ENCODE measurements at regions not wholly inside any gene's neighbourhood (a gene's known extent, or its start where the extent isn't known, plus 50 kb on each side); places are given as distances from the start of the nearest gene placed in this dataset.

DNA sequence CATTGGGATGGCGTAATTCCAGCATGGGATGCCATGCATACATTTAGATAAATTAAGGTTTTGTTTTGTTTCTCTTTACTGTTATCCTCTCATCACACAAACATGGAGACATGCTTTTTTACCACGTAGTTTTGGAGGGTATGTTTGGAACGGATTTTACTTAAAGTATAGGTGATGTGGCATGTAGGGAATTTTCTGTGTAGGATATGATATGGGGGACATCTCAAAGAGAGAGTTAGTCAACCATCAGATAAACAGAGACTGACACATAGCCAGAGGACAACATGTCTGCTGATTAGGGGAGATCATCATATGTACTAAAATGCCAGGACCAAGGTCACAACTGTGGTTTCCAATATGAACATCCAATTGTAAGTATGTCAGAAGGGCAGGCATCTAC, 503.9 kb downstream of the HAPSTR1 start:
- TF ChIP-seq, protein P1, sequence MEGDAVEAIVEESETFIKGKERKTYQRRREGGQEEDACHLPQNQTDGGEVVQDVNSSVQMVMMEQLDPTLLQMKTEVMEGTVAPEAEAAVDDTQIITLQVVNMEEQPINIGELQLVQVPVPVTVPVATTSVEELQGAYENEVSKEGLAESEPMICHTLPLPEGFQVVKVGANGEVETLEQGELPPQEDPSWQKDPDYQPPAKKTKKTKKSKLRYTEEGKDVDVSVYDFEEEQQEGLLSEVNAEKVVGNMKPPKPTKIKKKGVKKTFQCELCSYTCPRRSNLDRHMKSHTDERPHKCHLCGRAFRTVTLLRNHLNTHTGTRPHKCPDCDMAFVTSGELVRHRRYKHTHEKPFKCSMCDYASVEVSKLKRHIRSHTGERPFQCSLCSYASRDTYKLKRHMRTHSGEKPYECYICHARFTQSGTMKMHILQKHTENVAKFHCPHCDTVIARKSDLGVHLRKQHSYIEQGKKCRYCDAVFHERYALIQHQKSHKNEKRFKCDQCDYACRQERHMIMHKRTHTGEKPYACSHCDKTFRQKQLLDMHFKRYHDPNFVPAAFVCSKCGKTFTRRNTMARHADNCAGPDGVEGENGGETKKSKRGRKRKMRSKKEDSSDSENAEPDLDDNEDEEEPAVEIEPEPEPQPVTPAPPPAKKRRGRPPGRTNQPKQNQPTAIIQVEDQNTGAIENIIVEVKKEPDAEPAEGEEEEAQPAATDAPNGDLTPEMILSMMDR (conservative IDR thresholded peaks at IDR 0.05; ENCODE audit: low read depth in 2 of 2), result no peak
- no peak for TF ChIP-seq JUNB (IDR thresholded peaks at IDR 0.05; ENCODE audit: unreplicated experiment)
- no peak for TF ChIP-seq EZH2phosphoT487 (IDR thresholded peaks at IDR 0.05; ENCODE audit: unreplicated experiment)
- no peak for TF ChIP-seq POLR2AphosphoS5 (IDR thresholded peaks at IDR 0.05; ENCODE audit: low read depth)
- TF ChIP-seq EZH2 (IDR thresholded peaks at IDR 0.05; ENCODE audit: low read depth, unreplicated experiment), result no peak
- no peak for TF ChIP-seq ETS1 (IDR thresholded peaks at IDR 0.05)
- no peak for TF ChIP-seq REST (IDR thresholded peaks at IDR 0.05; ENCODE audit: unreplicated experiment)
- no peak for TF ChIP-seq ZNF331 (CRISPR knock-in tag; IDR thresholded peaks at IDR 0.05; ENCODE audit: low read depth)
- no peak for TF ChIP-seq ZNF114 (CRISPR knock-in tag; IDR thresholded peaks at IDR 0.05)
- TF ChIP-seq CREB1 (CRISPR knock-in tag; IDR thresholded peaks at IDR 0.05; ENCODE audit: low read depth), result no peak
- no peak for TF ChIP-seq NANOG (IDR thresholded peaks at IDR 0.05; ENCODE audit: borderline replicate concordance)
- TF ChIP-seq STAT1 (IDR thresholded peaks at IDR 0.05; ENCODE audit: unreplicated experiment), result no peak
- TF ChIP-seq, protein P2, sequence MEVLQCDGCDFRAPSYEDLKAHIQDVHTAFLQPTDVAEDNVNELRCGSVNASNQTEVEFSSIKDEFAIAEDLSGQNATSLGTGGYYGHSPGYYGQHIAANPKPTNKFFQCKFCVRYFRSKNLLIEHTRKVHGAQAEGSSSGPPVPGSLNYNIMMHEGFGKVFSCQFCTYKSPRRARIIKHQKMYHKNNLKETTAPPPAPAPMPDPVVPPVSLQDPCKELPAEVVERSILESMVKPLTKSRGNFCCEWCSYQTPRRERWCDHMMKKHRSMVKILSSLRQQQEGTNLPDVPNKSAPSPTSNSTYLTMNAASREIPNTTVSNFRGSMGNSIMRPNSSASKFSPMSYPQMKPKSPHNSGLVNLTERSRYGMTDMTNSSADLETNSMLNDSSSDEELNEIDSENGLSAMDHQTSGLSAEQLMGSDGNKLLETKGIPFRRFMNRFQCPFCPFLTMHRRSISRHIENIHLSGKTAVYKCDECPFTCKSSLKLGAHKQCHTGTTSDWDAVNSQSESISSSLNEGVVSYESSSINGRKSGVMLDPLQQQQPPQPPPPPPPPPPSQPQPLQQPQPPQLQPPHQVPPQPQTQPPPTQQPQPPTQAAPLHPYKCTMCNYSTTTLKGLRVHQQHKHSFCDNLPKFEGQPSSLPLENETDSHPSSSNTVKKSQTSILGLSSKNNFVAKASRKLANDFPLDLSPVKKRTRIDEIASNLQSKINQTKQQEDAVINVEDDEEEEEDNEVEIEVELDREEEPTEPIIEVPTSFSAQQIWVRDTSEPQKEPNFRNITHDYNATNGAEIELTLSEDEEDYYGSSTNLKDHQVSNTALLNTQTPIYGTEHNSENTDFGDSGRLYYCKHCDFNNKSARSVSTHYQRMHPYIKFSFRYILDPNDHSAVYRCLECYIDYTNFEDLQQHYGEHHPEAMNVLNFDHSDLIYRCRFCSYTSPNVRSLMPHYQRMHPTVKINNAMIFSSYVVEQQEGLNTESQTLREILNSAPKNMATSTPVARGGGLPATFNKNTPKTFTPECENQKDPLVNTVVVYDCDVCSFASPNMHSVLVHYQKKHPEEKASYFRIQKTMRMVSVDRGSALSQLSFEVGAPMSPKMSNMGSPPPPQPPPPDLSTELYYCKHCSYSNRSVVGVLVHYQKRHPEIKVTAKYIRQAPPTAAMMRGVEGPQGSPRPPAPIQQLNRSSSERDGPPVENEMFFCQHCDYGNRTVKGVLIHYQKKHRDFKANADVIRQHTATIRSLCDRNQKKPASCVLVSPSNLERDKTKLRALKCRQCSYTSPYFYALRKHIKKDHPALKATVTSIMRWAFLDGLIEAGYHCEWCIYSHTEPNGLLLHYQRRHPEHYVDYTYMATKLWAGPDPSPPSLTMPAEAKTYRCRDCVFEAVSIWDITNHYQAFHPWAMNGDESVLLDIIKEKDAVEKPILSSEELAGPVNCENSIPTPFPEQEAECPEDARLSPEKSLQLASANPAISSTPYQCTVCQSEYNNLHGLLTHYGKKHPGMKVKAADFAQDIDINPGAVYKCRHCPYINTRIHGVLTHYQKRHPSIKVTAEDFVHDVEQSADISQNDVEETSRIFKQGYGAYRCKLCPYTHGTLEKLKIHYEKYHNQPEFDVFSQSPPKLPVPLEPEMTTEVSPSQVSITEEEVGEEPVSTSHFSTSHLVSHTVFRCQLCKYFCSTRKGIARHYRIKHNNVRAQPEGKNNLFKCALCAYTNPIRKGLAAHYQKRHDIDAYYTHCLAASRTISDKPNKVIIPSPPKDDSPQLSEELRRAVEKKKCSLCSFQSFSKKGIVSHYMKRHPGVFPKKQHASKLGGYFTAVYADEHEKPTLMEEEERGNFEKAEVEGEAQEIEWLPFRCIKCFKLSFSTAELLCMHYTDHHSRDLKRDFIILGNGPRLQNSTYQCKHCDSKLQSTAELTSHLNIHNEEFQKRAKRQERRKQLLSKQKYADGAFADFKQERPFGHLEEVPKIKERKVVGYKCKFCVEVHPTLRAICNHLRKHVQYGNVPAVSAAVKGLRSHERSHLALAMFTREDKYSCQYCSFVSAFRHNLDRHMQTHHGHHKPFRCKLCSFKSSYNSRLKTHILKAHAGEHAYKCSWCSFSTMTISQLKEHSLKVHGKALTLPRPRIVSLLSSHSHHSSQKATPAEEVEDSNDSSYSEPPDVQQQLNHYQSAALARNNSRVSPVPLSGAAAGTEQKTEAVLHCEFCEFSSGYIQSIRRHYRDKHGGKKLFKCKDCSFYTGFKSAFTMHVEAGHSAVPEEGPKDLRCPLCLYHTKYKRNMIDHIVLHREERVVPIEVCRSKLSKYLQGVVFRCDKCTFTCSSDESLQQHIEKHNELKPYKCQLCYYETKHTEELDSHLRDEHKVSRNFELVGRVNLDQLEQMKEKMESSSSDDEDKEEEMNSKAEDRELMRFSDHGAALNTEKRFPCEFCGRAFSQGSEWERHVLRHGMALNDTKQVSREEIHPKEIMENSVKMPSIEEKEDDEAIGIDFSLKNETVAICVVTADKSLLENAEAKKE (CRISPR knock-in tag; IDR thresholded peaks at IDR 0.05), result no peak
